Central memory CD8-positive, alpha-beta T cell (primary cell): ENCODE measurements at regions not wholly inside any gene's neighbourhood (a gene's known extent, or its start where the extent isn't known, plus 50 kb on each side); places are given as distances from the start of the nearest gene placed in this dataset.

Experiments
- ATAC-seq: fragments of 150-1000 bp; cut with Tn5 transposase; replicated peaks from 2 replicates; pipeline ENCODE4 v1.10.0; 2022; ENCODE audit warnings: mild to moderate bottlenecking, moderate FRiP score, moderate number of reproducible peaks; ENCODE audit not compliant: poor library complexity, severe bottlenecking; ENCODE audit errors: extremely low read depth
- DNase-seq, 2 donors: peaks; one replicate each; pipeline ENCODE4 v3.0.0; 2021; ENCODE audit warnings: low spot score in 2 of 2
- H3K27ac Mint-ChIP-seq: one replicate; pipeline ENCODE4 v1.8.0; 2022; ENCODE audit warnings: low read depth, mild to moderate bottlenecking, moderate library complexity, mixed read lengths
- H3K27me3 Mint-ChIP-seq: one replicate; pipeline ENCODE4 v1.8.0; 2022; ENCODE audit warnings: mixed read lengths
- H3K36me3 Mint-ChIP-seq: one replicate; pipeline ENCODE4 v1.8.0; 2022; ENCODE audit warnings: mild to moderate bottlenecking, moderate library complexity, mixed read lengths; ENCODE audit not compliant: insufficient read depth
- H3K4me1 Mint-ChIP-seq: one replicate; pipeline ENCODE4 v1.8.0; 2022; ENCODE audit warnings: mixed read lengths
- H3K4me3 Mint-ChIP-seq: one replicate; pipeline ENCODE4 v1.8.0; 2022; ENCODE audit warnings: mild to moderate bottlenecking, moderate library complexity, mixed read lengths
- H3K9me3 Mint-ChIP-seq: one replicate; pipeline ENCODE4 v1.8.0; 2022; ENCODE audit warnings: mixed read lengths

- Mint-ChIP-seq H3K9me3 (no peaks in the 10 kb centered on the region), H3K27ac (peak overlapping the region; percentile 93), H3K36me3 (peaks cover 27% of the 10 kb centered on the region), H3K4me1 (peaks cover 77% of the 10 kb centered on the region), H3K27me3 (no peaks in the 10 kb centered on the region), H3K4me3 (no peak overlapping the region)
- no peak for ATAC-seq
- DNase-seq = no peak
Measured at GRCh38 chr2:43171789-43172188, 54.6 kb downstream of the ZFP36L2 start.

GRCh38 chr2:43170405-43171105 lies 55.9 kb downstream of the ZFP36L2 start:
- DNase-seq (no peak), ATAC-seq (no peak)
- H3K9me3 Mint-ChIP-seq = no peaks in the 10 kb centered on the region
- H3K27me3 Mint-ChIP-seq = no peaks in the 10 kb centered on the region
- H3K27ac Mint-ChIP-seq = peak overlapping the region; percentile 93
- peaks cover 28% of the 10 kb centered on the region for H3K36me3 Mint-ChIP-seq
- peak overlapping the region; percentile 68 for H3K4me3 Mint-ChIP-seq
- peaks cover 70% of the 10 kb centered on the region for H3K4me1 Mint-ChIP-seq

- Mint-ChIP-seq H3K4me1 (peaks cover 68% of the 10 kb centered on the region), H3K27me3 (no peaks in the 10 kb centered on the region), H3K36me3 (peaks cover 28% of the 10 kb centered on the region), H3K9me3 (no peaks in the 10 kb centered on the region), H3K4me3 (peak overlapping the region; percentile 68), H3K27ac (peak overlapping the region; percentile 93)
- ATAC-seq (peak; percentile 19), DNase-seq (peak; percentile 58 to 62)
Measured at GRCh38 chr2:43169987-43170386, 56.4 kb downstream of the ZFP36L2 start.

GRCh38 chr2:43169099-43169945 lies 57.1 kb downstream of the ZFP36L2 start:
- no peak for DNase-seq
- no peaks in the 10 kb centered on the region for H3K27me3 Mint-ChIP-seq

GRCh38 chr2:43168016-43168369 lies 58.4 kb downstream of the ZFP36L2 start:
- Mint-ChIP-seq H3K4me3 (peak overlapping the region; percentile 68), H3K9me3 (no peaks in the 10 kb centered on the region), H3K27me3 (no peaks in the 10 kb centered on the region), H3K27ac (peak overlapping the region; percentile 93), H3K36me3 (peaks cover 20% of the 10 kb centered on the region), H3K4me1 (peaks cover 60% of the 10 kb centered on the region)
- DNase-seq = no peak
- ATAC-seq = no peak

More at GRCh38 chr2:43169099-43169945, 57.1 kb downstream of the ZFP36L2 start:
- peak; percentile 33 for ATAC-seq
- peaks cover 22% of the 10 kb centered on the region for H3K36me3 Mint-ChIP-seq
- peaks cover 62% of the 10 kb centered on the region for H3K4me1 Mint-ChIP-seq
- H3K4me3 Mint-ChIP-seq = peak overlapping the region; percentile 68
- peak overlapping the region; percentile 93 for H3K27ac Mint-ChIP-seq
- no peaks in the 10 kb centered on the region for H3K9me3 Mint-ChIP-seq

- Mint-ChIP-seq H3K36me3 (peaks cover 19% of the 10 kb centered on the region), H3K27me3 (no peaks in the 10 kb centered on the region), H3K27ac (no peak overlapping the region), H3K4me3 (no peak overlapping the region), H3K4me1 (peaks cover 62% of the 10 kb centered on the region), H3K9me3 (no peaks in the 10 kb centered on the region)
- DNase-seq = no peak
- ATAC-seq = no peak
Measured at GRCh38 chr2:43165378-43166069, 60.9 kb downstream of the ZFP36L2 start.

GRCh38 chr2:43164686-43165085 lies 61.7 kb downstream of the ZFP36L2 start:
- Mint-ChIP-seq H3K4me1 (peaks cover 62% of the 10 kb centered on the region), H3K27me3 (no peaks in the 10 kb centered on the region), H3K4me3 (no peak overlapping the region), H3K27ac (no peak overlapping the region), H3K9me3 (no peaks in the 10 kb centered on the region), H3K36me3 (peaks cover 16% of the 10 kb centered on the region)
- DNase-seq (no peak), ATAC-seq (no peak)

GRCh38 chr2:43163584-43164270 lies 62.7 kb downstream of the ZFP36L2 start:
- Mint-ChIP-seq H3K27me3 (no peaks in the 10 kb centered on the region), H3K4me1 (peaks cover 60% of the 10 kb centered on the region), H3K9me3 (no peaks in the 10 kb centered on the region), H3K27ac (peak overlapping the region; percentile 5), H3K4me3 (no peak overlapping the region), H3K36me3 (peaks cover 9% of the 10 kb centered on the region)
- no peak for DNase-seq
- no peak for ATAC-seq

GRCh38 chr2:43162511-43162776 lies 64.0 kb downstream of the ZFP36L2 start:
- Mint-ChIP-seq H3K9me3 (no peaks in the 10 kb centered on the region), H3K4me1 (peaks cover 55% of the 10 kb centered on the region), H3K36me3 (peaks cover 3% of the 10 kb centered on the region), H3K4me3 (no peak overlapping the region), H3K27ac (peak overlapping the region; percentile 95), H3K27me3 (no peaks in the 10 kb centered on the region)
- DNase-seq (no peak), ATAC-seq (no peak)

- H3K4me3 Mint-ChIP-seq = no peak overlapping the region
- DNase-seq (no peak), ATAC-seq (no peak)
- H3K4me1 Mint-ChIP-seq = peaks cover 54% of the 10 kb centered on the region
- H3K27ac Mint-ChIP-seq = peak overlapping the region; percentile 95
- peaks cover 2% of the 10 kb centered on the region for H3K36me3 Mint-ChIP-seq
- no peaks in the 10 kb centered on the region for H3K9me3 Mint-ChIP-seq
- no peaks in the 10 kb centered on the region for H3K27me3 Mint-ChIP-seq
Measured at GRCh38 chr2:43161650-43162510, 64.5 kb downstream of the ZFP36L2 start.

- no peaks in the 10 kb centered on the region for H3K27me3 Mint-ChIP-seq
- H3K4me1 Mint-ChIP-seq = peaks cover 58% of the 10 kb centered on the region
- ATAC-seq (no peak), DNase-seq (no peak)
- H3K9me3 Mint-ChIP-seq = no peaks in the 10 kb centered on the region
- no peaks in the 10 kb centered on the region for H3K36me3 Mint-ChIP-seq
- peak overlapping the region; percentile 66 for H3K4me3 Mint-ChIP-seq
- H3K27ac Mint-ChIP-seq = peak overlapping the region; percentile 95
Measured at GRCh38 chr2:43160778-43161177, 65.6 kb downstream of the ZFP36L2 start.

- Mint-ChIP-seq H3K27ac (peak overlapping the region; percentile 95), H3K4me1 (peaks cover 60% of the 10 kb centered on the region)
- no peak for DNase-seq
Measured at GRCh38 chr2:43159797-43160196, 66.6 kb downstream of the ZFP36L2 start.

More at GRCh38 chr2:43159797-43160196, 66.6 kb downstream of the ZFP36L2 start:
- no peak for ATAC-seq
- Mint-ChIP-seq H3K36me3 (peaks cover 1% of the 10 kb centered on the region), H3K9me3 (no peaks in the 10 kb centered on the region), H3K27me3 (no peaks in the 10 kb centered on the region), H3K4me3 (peak overlapping the region; percentile 66)
